SH-SY5Y (cell line): ENCODE measurements at regions not wholly inside any gene's neighbourhood (a gene's known extent, or its start where the extent isn't known, plus 50 kb on each side); places are given as distances from the start of the nearest gene placed in this dataset.

Source experiments
- GATA2 ChIP-seq: IDR thresholded peaks from 2 replicates; pipeline ENCODE4 v1.6.1; 2011; ENCODE audit warnings: mild to moderate bottlenecking, low read depth, low read length
- GATA3 ChIP-seq: IDR thresholded peaks from 2 replicates; pipeline ENCODE4 v1.6.1; 2011; ENCODE audit warnings: low read depth, mild to moderate bottlenecking, low read length, moderate library complexity

DNA sequence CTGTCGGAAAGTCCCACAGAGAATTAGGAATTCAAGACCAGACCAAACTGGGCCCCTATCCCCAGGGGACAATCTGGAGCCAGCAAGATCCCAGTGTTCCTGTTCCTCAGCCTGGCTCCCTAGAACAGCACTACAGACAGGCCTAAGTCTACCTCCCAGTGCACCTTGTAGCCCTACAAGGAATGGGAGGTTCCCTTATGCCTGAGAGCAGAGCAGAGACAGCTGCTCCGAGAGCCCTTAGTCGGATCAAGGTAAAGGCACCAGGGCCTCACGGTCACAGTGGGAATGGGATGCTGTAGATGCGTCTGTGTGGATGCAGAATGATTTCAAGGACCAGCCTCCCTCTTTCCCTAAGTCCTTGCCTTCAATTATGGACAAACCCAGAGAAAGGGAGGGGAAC is 204.5 kb upstream of the STXBP5 start:
- TF ChIP-seq GATA3 (no peak), GATA2 (no peak)
